GM19468 (cell line): ENCODE measurements at regions not wholly inside any gene's neighbourhood (a gene's known extent, or its start where the extent isn't known, plus 50 kb on each side); places are given as distances from the start of the nearest gene placed in this dataset.
"Not testable (repeated sequence)": the region's sequence is repeated elsewhere in the genome, so short reads cannot be mapped to it uniquely, and the experiment has no call there.

ENCODE experiments used
- ATAC-seq: cut with Tn5 transposase; IDR thresholded peaks from one replicate; pipeline ENCODE4 v1.9.1; 2021; ENCODE audit warnings: mild to moderate bottlenecking, moderate library complexity, moderate number of reproducible peaks; ENCODE audit not compliant: unreplicated experiment; ENCODE audit errors: extremely low read depth

GRCh38 chr13:50730496-50731351 lies 112.8 kb downstream of the DLEU7 start:
- ATAC-seq = no peak

DNA sequence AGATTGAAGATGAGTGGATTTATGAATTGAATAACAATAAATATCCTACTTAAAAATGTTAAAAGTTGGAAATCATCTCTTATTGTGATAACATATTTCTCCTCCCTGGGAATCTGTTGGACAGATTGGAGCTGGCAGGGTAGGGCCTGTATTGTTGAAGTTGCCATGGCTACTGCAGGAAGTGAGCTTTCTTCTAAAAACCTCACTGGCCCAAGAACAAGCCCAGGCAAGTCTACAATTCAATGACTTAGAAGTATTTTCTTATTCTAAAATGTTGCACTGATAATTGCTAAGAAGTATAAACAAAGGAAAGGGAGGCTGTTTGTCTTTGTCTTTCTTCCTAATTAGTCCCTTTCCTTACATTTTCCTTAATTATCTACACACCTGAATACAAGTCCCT lies 112.1 kb downstream of the DLEU7 start:
- no peak for ATAC-seq

GRCh38 chr13:50732712-50733111 lies 110.8 kb downstream of the DLEU7 start:
- no peak for ATAC-seq

DNA sequence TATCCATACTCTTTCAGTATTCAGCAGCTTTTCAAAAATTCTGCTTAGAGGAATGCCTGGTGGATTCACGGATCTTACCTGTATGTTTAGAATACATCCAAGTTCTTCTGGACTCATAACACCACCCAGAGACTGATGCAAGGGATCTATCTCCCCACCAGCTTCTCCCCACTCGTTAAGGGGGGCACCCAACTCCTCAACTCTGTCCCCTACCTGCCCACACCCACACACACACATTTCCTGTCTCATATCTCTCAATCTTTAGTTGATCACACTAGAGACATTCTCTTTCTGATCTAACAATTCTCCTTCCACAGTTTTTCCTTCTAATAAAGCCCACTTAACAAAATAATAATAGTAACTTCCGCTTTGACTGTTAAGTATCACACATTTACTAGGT lies 110.1 kb downstream of the DLEU7 start:
- no peak for ATAC-seq

DNA sequence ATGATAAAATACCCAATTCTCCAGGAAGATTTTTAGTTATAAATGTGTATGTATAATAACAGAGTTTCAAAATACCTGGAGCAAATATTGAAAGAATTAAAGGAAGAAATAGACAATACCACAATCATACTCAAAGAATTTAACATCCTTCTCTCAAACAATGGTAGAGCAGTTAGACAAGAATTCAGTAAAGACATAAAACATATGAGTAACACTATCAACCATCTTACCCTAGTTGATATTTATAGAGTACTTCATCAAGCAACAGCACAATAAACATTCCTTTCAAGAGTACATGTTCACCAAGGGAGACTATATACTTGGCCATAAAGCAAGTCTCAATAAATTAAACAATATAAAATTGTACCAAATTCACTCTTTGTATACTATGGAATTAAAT lies 108.4 kb downstream of the DLEU7 start:
- ATAC-seq = no peak

- no peak for ATAC-seq
Measured at GRCh38 chr13:50740052-50740741, 103.3 kb downstream of the DLEU7 start.

GRCh38 chr13:50742353-50742752 lies 101.1 kb downstream of the DLEU7 start:
- no peak for ATAC-seq

- no peak for ATAC-seq
Measured at GRCh38 chr13:50742968-50743367, 100.5 kb downstream of the DLEU7 start.

DNA sequence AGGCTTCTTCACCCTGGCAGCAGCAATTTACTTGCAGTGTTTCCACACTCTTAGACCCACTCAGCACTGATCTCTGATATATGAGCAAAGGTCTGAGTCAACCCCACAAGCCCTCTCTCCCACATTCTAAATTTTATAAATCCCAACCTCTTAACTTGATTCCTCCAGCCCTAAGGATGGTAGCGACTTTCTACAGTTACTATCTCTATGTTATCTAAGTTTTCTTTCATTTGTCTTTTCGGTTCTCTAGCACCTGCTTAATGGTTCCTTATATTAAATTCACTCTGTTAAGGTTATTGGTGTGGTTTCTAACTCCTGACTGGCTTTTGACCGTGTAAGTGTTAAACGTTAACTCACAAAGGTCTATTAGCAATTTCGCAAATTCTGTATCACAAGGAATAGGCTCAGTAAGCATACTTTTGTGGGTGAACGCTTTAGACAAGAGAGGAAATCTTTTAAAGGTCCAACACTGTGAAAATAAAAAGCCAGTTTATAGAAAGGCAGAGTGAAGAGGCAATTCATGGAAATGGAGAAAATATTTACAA lies 99.3 kb downstream of the DLEU7 start:
- ATAC-seq = no peak

DNA sequence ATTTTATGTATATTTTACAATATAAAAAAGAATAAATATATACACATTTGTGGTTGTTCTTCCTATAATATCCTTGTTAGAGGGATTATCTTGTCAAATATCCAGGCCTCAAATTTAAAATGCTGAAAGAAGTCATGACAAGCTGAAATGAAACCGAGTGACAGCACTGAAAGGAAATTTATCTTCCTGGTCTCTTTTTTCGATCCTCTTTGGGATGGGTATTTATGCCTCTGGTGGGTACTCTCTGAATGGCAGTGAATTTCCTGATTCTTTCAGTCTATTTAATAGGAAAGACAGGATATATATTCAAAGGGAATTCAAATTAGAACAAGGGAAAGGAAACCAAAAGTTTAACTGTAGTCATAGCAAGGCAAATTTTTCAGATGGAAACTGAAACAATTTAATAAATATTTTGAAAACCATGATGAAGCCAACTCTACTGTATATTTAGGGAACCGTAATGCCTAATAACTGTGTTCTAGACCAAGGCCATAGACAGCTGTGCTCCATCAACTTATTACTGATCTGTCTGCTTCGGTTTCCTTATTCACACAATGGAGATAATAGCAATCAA lies 97.9 kb downstream of the DLEU7 start:
- ATAC-seq = no peak

GRCh38 chr13:50747737-50748350 lies 95.6 kb downstream of the DLEU7 start:
- no peak for ATAC-seq

DNA sequence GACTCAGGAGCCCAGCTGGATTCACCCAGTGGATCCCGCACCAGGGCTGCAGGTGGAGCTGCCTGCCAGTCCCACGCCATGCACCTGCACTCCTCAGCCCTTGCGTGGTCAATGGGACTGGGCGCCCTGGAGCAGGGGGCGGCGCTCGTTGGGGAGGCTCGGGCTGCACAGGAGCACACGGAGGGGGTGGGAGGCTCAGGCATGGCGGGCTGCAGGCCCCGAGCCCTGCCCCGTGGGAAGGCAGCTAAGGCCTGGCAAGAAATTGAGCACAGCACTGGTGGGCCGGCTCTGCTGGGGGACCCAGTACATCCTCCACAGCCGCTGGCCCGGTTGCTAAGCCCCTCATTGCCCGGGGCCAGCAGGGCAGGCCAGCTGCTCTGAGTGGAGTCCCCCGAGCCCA lies 90.3 kb downstream of the DLEU7 start:
- ATAC-seq = not testable (repeated sequence)

DNA sequence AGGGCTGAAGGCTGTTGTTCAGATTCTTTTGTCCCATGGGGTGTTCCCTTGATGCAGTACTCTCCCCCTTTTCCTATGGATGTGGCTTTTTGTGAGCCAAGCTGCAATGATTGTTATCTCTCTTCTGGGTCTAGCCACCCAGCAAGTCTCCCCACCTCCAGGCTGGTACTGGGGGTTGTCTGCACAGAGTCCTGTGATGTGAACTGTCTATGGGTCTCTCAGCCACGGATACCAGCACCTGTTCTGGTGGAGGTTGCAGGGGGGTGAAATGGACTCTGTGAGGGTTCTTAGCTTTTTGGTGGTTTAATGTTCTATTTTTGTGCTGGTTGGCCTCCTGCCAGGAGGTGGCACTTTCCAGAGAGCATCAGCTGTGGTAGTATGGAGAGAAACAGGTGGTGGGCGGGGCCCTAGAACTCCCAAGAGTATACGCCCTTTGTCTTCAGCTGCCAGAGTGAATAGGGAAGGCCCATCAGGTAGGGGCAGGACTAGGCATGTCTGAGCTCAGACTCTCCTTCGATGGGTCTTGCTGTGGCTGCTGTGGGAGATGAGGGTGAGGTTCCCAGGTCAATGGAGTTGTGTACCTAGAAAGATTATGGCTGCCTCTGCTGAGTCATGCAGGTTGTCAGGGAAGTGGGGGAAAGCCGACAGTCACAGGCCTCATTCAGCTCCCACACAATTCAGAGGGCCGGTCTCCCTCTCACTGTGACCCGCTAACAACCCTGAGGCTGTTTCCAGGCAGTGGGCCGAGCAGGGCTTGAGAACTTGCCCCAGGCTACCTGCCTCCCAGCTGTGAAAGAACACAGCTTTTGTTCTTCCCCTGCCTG lies 87.4 kb downstream of the DLEU7 start:
- ATAC-seq = not testable (repeated sequence)

GRCh38 chr13:50757008-50757407 lies 86.5 kb downstream of the DLEU7 start:
- no peak for ATAC-seq

DNA sequence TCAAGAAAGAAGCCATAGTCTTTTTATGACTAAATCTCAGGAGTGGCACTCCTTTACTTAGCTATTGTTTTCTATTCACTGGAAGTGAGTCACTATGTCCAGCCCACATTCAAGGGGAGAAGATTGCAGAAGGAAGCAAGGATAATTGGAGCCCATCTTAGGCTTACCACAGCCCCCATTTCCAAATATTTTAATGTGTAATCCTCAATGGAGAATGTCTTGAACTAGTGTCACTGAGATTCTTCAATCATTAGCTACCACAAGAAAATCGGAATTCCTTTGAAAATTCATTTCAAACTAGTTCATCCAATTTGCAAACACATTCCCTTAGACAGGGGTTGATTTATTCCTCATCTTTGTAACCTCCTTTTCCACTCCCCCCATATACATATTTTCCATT lies 84.7 kb downstream of the DLEU7 start:
- no peak for ATAC-seq

DNA sequence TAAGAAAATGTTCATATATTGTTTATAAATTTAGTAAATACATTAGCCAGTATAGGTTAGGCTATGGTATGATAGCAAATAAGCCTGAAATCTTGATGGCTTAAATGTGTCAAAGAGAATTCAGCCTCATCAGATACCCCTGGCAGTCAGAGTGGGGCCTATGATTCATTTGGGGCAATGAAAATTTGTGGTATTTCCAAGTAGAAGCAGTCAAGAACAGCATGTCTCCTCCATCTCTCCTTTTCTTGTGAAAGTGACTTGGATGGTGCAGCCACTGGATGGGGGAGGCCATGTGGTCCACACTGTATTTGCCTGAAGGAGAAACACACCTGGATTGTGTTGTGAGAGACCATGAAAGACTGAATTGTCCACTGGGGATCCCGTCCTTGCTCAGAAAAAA lies 82.7 kb downstream of the DLEU7 start:
- ATAC-seq = no peak

GRCh38 chr13:50761406-50761805 lies 82.1 kb downstream of the DLEU7 start:
- no peak for ATAC-seq

DNA sequence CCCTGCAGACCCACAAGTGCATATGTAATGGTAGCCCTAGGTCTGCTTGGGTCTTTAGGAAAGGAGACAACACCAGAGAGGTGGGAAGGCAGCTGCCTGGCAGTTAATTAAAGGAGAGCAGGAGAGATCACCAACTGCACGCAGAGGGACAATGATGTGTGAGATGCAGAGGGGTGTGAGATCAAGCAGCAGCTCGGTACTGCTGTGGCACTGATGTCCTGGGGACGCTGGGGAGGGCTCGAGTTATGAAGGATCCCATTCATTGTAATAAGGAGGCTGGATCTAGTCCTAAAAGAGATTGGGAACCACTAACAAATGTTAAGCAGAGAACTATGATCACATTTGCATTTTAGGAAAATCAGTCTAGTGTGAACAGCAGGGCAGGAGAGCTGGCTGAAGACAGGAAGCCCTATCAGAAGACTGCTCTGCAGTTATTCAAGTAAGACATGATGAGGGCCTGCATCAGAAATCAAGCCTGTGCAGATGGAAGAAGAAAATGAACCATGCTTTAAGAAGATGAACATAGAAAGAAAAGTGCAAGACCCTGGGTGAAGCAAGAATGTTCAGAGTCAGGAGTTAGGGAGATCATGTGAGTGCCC lies 80.4 kb downstream of the DLEU7 start:
- ATAC-seq = no peak

DNA sequence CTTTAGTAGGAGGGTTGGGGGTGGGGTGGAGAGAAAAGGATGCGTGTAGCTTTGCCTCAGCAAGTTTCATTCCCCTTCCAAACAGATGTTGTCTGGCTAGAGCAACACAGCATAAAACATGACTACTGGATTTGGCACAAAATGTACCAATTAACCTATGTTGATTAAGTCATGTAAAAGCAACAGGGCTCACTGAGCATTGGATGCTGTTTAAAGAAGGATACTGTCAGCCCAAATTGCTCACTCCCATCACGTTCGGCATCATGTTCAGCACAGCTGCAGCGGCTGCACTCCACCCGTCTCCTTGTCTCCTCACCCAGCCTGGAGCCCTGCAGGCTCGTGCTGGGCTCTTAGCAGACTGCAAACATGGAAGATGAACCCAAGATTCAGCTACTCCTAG lies 77.5 kb downstream of the DLEU7 start:
- no peak for ATAC-seq
